ENCODE measurements at regions not wholly inside any gene's neighbourhood (a gene's known extent, or its start where the extent isn't known, plus 50 kb on each side); places are given as distances from the start of the nearest gene placed in this dataset.
"Not testable (repeated sequence)": the region's sequence is repeated elsewhere in the genome, so short reads cannot be mapped to it uniquely, and the experiment has no call there.

- Histone ChIP-seq H3K36me3 (ENCODE audit: control insufficient read depth in 2 of 3, insufficient read depth in 3 of 3, low read length in 3 of 3) (no peaks in the 10 kb centered on the region), H3K9me3 (ENCODE audit: control insufficient read depth in 2 of 3, insufficient read depth in 1 of 3, low read length in 3 of 3) (no peaks in the 10 kb centered on the region), H3K4me3 (ENCODE audit: low read length in 3 of 3) (no peak overlapping the region), H3K27ac (ENCODE audit: low read depth in 2 of 2, low read length in 2 of 2) (no peak overlapping the region), H3K4me1 (ENCODE audit: control insufficient read depth in 2 of 3, insufficient read depth in 2 of 3, low read depth in 1 of 3, low read length in 3 of 3) (no peaks in the 10 kb centered on the region), H3K9ac (ENCODE audit: low read length in 3 of 3) (no peak overlapping the region), H3K27me3 (ENCODE audit: control insufficient read depth, insufficient read depth, low read length) (no peaks in the 10 kb centered on the region)
- FAIRE-seq (no peak), DNase-seq (no peak)
- TF ChIP-seq CTCF (IDR thresholded peaks at IDR 0.05; ENCODE audit: borderline replicate concordance, extremely low read depth, insufficient read depth), result no peak
- intact Hi-C loops (cut with DNase I), result no loop called here
These were observed 201.0 kb upstream of the TP63 start for GRCh38 chr3:189430166-189430565.

- H3K4me1 ChIP-seq (ENCODE audit: control insufficient read depth in 2 of 3, insufficient read depth in 2 of 3, low read depth in 1 of 3, low read length in 3 of 3); H3K27ac ChIP-seq (ENCODE audit: low read depth in 2 of 2, low read length in 2 of 2); DNase-seq; H3K9me3 ChIP-seq (ENCODE audit: control insufficient read depth in 2 of 3, insufficient read depth in 1 of 3, low read length in 3 of 3); intact Hi-C loops (cut with DNase I); H3K4me3 ChIP-seq (ENCODE audit: low read length in 3 of 3); H3K27me3 ChIP-seq (ENCODE audit: control insufficient read depth, insufficient read depth, low read length); H3K36me3 ChIP-seq (ENCODE audit: control insufficient read depth in 2 of 3, insufficient read depth in 3 of 3, low read length in 3 of 3); H3K9ac ChIP-seq (ENCODE audit: low read length in 3 of 3); FAIRE-seq: not testable (repeated sequence)
These were observed 188.9 kb upstream of the TP63 start for GRCh38 chr3:189442257-189442656.

GRCh38 chr3:189446959-189447560, 184.1 kb upstream of the TP63 start:
- FAIRE-seq, result no peak

GRCh38 chr3:189449084-189449483, 182.1 kb upstream of the TP63 start:
- no peaks in the 10 kb centered on the region for H3K36me3 ChIP-seq (ENCODE audit: control insufficient read depth in 2 of 3, insufficient read depth in 3 of 3, low read length in 3 of 3)
- no peak overlapping the region for H3K9ac ChIP-seq (ENCODE audit: low read length in 3 of 3)
- no peaks in the 10 kb centered on the region for H3K27me3 ChIP-seq (ENCODE audit: control insufficient read depth, insufficient read depth, low read length)
- no peaks in the 10 kb centered on the region for H3K4me1 ChIP-seq (ENCODE audit: control insufficient read depth in 2 of 3, insufficient read depth in 2 of 3, low read depth in 1 of 3, low read length in 3 of 3)
- no peaks in the 10 kb centered on the region for H3K9me3 ChIP-seq (ENCODE audit: control insufficient read depth in 2 of 3, insufficient read depth in 1 of 3, low read length in 3 of 3)
- intact Hi-C loops (cut with DNase I), result no loop called here
- no peak for FAIRE-seq
- H3K4me3 ChIP-seq (ENCODE audit: low read length in 3 of 3), result no peak overlapping the region
- no peak overlapping the region for H3K27ac ChIP-seq (ENCODE audit: low read depth in 2 of 2, low read length in 2 of 2)
- no peak for DNase-seq
- no peak for TF ChIP-seq CTCF (IDR thresholded peaks at IDR 0.05; ENCODE audit: borderline replicate concordance, extremely low read depth, insufficient read depth)

More at GRCh38 chr3:189446959-189447560, 184.1 kb upstream of the TP63 start:
- TF ChIP-seq CTCF (IDR thresholded peaks at IDR 0.05; ENCODE audit: borderline replicate concordance, extremely low read depth, insufficient read depth), result no peak
- Histone ChIP-seq H3K4me1 (ENCODE audit: control insufficient read depth in 2 of 3, insufficient read depth in 2 of 3, low read depth in 1 of 3, low read length in 3 of 3) (no peaks in the 10 kb centered on the region), H3K27ac (ENCODE audit: low read depth in 2 of 2, low read length in 2 of 2) (no peak overlapping the region), H3K9ac (ENCODE audit: low read length in 3 of 3) (no peak overlapping the region), H3K4me3 (ENCODE audit: low read length in 3 of 3) (no peak overlapping the region), H3K36me3 (ENCODE audit: control insufficient read depth in 2 of 3, insufficient read depth in 3 of 3, low read length in 3 of 3) (no peaks in the 10 kb centered on the region), H3K9me3 (ENCODE audit: control insufficient read depth in 2 of 3, insufficient read depth in 1 of 3, low read length in 3 of 3) (peaks cover 0 to 2% (median 0%) of the 10 kb centered on the region in 3 donors), H3K27me3 (ENCODE audit: control insufficient read depth, insufficient read depth, low read length) (no peaks in the 10 kb centered on the region)
- DNase-seq, result no peak
- intact Hi-C loops (cut with DNase I), result no loop called here

Measured in kidney (tissue), 13 donors.